Lower leg skin (tissue), 4 donors: ENCODE measurements at regions not wholly inside any gene's neighbourhood (a gene's known extent, or its start where the extent isn't known, plus 50 kb on each side); places are given as distances from the start of the nearest gene placed in this dataset.

ENCODE experiments used
- DNase-seq, 2 donors: peaks; one replicate each; pipeline ENCODE4 v3.0.0-alpha.2; 2019; ENCODE audit warnings: low spot score in 2 of 2
- H3K4me3 ChIP-seq: fragments of 200-600 bp; sonication (generic); 2 replicates; pipeline ENCODE4 v1.5.1; 2017; ENCODE audit warnings: mild to moderate bottlenecking, low read depth; ENCODE audit not compliant: poor library complexity, severe bottlenecking
- CTCF ChIP-seq, 3 donors: fragments of 450-650 bp; IDR thresholded peaks; one replicate each; pipeline ENCODE4 v1.5.1; 2016; ENCODE audit warnings: antibody characterized with exemption in 3 of 3, mild to moderate bottlenecking in 3 of 3, moderate library complexity in 2 of 3
- POLR2A ChIP-seq, 2 donors: fragments of 450-650 bp; IDR thresholded peaks; one replicate each; pipeline ENCODE4 v1.6.1; 2016 to 2017; ENCODE audit warnings: antibody characterized with exemption in 2 of 2, mild to moderate bottlenecking in 1 of 2, moderate library complexity in 1 of 2
- WGBS, 2 donors: methylation state at CpG; one replicate each; pipeline ENCODE4 v1.1.5; 2018; 5-methylcytosine and 5-hydroxymethylcytosine counted together
- intact Hi-C: fragments of 100-400 bp; cut with DNase I; formaldehyde crosslinking; loops from one replicate; pipeline ENCODE4 v1.15.0; 2023; ENCODE audit warnings: low total_unique reads

- intact Hi-C loops: no loop called here
- no peak for TF ChIP-seq POLR2A (IDR thresholded peaks at IDR 0.05)
- no peak for TF ChIP-seq CTCF (IDR thresholded peaks at IDR 0.05)
- H3K4me3 ChIP-seq: no peak overlapping the region
- peak; percentile 42 to 89 for DNase-seq
- WGBS, 2 donors: 15 to 16% methylated on average over 7 of the region's 7 CpGs
These were observed 182.5 kb downstream of the CDC5L start for GRCh38 chr6:44569931-44570385.

GRCh38 chr6:44571510-44571909, 184.0 kb downstream of the CDC5L start:
- no peak overlapping the region for H3K4me3 ChIP-seq
- 93 to 96% methylated on average over 1 of the region's 1 CpG for WGBS, 2 donors
- no peak for DNase-seq
- TF ChIP-seq CTCF (IDR thresholded peaks at IDR 0.05) (no peak), POLR2A (IDR thresholded peaks at IDR 0.05) (no peak)
- intact Hi-C loops: no loop called here

- intact Hi-C loops: no loop called here
- TF ChIP-seq POLR2A (IDR thresholded peaks at IDR 0.05): no peak
- no peak for TF ChIP-seq CTCF (IDR thresholded peaks at IDR 0.05)
- no peak overlapping the region for H3K4me3 ChIP-seq
- DNase-seq: no peak
These were observed 184.8 kb downstream of the CDC5L start for GRCh38 chr6:44572346-44572745.

- intact Hi-C loops: no loop called here
These were observed 188.1 kb downstream of the CDC5L start for GRCh38 chr6:44575644-44576043.

GRCh38 chr6:44576132-44576631, 188.7 kb downstream of the CDC5L start:
- no peak overlapping the region for H3K4me3 ChIP-seq
- TF ChIP-seq CTCF (IDR thresholded peaks at IDR 0.05) (no peak), POLR2A (IDR thresholded peaks at IDR 0.05) (no peak)
- 41 to 46% methylated on average over 1 of the region's 1 CpG for WGBS, 2 donors
- no peak for DNase-seq
- intact Hi-C loops: no loop called here

More at GRCh38 chr6:44575644-44576043, 188.1 kb downstream of the CDC5L start:
- no peak overlapping the region for H3K4me3 ChIP-seq
- TF ChIP-seq POLR2A (IDR thresholded peaks at IDR 0.05) (no peak), CTCF (IDR thresholded peaks at IDR 0.05) (no peak)
- DNase-seq: no peak

- no peak overlapping the region for H3K4me3 ChIP-seq
- no peak for DNase-seq
- intact Hi-C loops: no loop called here
- TF ChIP-seq CTCF (IDR thresholded peaks at IDR 0.05) (no peak), POLR2A (IDR thresholded peaks at IDR 0.05) (no peak)
- WGBS, 2 donors: 76 to 79% methylated on average over 5 of the region's 5 CpGs
These were observed 193.4 kb downstream of the CDC5L start for GRCh38 chr6:44580901-44581300.
